GM19351 (cell line): ENCODE measurements at regions not wholly inside any gene's neighbourhood (a gene's known extent, or its start where the extent isn't known, plus 50 kb on each side); places are given as distances from the start of the nearest gene placed in this dataset.

ENCODE experiments used
- ATAC-seq: cut with Tn5 transposase; IDR thresholded peaks from one replicate; pipeline ENCODE4 v1.9.1; 2021; ENCODE audit warnings: mild to moderate bottlenecking, moderate library complexity; ENCODE audit not compliant: unreplicated experiment

- ATAC-seq: no peak
Measured at GRCh38 chr1:235027076-235027861, 101.4 kb downstream of the TOMM20 start.

- ATAC-seq: no peak
Measured at GRCh38 chr1:235025422-235025984, 103.1 kb downstream of the TOMM20 start.

- no peak for ATAC-seq
Measured at GRCh38 chr1:235024711-235025421, 103.8 kb downstream of the TOMM20 start.

- ATAC-seq: peak; percentile 3
Measured at GRCh38 chr1:235023711-235024439, 104.8 kb downstream of the TOMM20 start.

- ATAC-seq: peak; percentile 61
Measured at GRCh38 chr1:235022981-235023710, 105.5 kb downstream of the TOMM20 start.

- no peak for ATAC-seq
Measured at GRCh38 chr1:235022341-235022980, 106.2 kb downstream of the TOMM20 start.

GRCh38 chr1:235021815-235022214 is 106.8 kb downstream of the TOMM20 start:
- ATAC-seq: no peak

- ATAC-seq: no peak
Measured at GRCh38 chr1:235021321-235021720, 107.3 kb downstream of the TOMM20 start.

- no peak for ATAC-seq
Measured at GRCh38 chr1:235019961-235020360, 108.7 kb downstream of the TOMM20 start.

- ATAC-seq: no peak
Measured at GRCh38 chr1:235019471-235019870, 109.2 kb downstream of the TOMM20 start.

GRCh38 chr1:235018720-235019444 is 109.8 kb downstream of the TOMM20 start:
- ATAC-seq: no peak

GRCh38 chr1:235018161-235018560 is 110.5 kb downstream of the TOMM20 start:
- ATAC-seq: no peak

GRCh38 chr1:235017719-235018118 is 110.9 kb downstream of the TOMM20 start:
- ATAC-seq: no peak

- ATAC-seq: no peak
Measured at GRCh38 chr1:235017191-235017590, 111.4 kb downstream of the TOMM20 start.

GRCh38 chr1:235015291-235015985 is 113.2 kb downstream of the TOMM20 start:
- peak; percentile 32 for ATAC-seq

- no peak for ATAC-seq
Measured at GRCh38 chr1:235014756-235015155, 113.9 kb downstream of the TOMM20 start.

- ATAC-seq: no peak
Measured at GRCh38 chr1:235013512-235013911, 115.1 kb downstream of the TOMM20 start.

- ATAC-seq: no peak
Measured at GRCh38 chr1:235012436-235013210, 116.0 kb downstream of the TOMM20 start.
